ENCODE measurements at regions not wholly inside any gene's neighbourhood (a gene's known extent, or its start where the extent isn't known, plus 50 kb on each side); places are given as distances from the start of the nearest gene placed in this dataset.

DNA sequence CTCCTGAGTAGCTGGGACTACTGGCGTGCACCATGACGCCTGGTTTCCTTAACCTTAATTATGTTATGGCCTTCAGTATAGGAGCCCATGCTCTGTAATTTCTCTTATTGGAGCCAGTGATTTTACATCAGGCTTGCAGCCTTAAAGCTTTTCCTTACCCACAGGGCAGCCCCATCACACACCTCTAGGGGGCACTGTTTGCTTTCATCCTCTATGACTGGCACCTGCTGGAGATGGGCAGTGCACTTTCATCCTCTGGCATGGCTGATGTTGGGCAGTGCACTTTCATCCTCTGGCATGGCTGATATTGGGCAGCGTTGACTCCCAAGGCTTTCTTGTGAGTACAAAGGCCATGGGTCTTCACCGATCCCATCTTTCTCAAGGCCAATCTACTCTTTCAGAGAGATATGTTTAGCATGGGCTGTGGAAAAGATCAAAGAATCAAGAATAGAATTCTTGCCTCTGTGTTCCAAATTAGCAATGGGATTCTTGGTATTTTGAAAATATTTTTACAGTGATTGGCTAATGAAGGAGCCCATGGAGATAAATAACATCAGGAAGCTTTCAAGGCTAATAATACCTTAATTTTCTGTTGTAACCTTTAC is 80.7 kb upstream of the MEX3C start:
- 81% methylated on average over 4 of the region's 4 CpGs for WGBS
- DNase-seq (peak in 1 of 3 donors; percentile 42), ATAC-seq (peak in 1 of 2 donors; percentile 49)
- no peak overlapping the region for H3K4me3 ChIP-seq (ENCODE audit: low read length)
- H3K27ac ChIP-seq (ENCODE audit: low read length), result no peak overlapping the region
- H3K4me1 ChIP-seq (ENCODE audit: control insufficient read depth, insufficient read depth, low read length), result no peaks in the 10 kb centered on the region
- H3K9me3 ChIP-seq (ENCODE audit: control insufficient read depth, low read length), result no peaks in the 10 kb centered on the region
- no peaks in the 10 kb centered on the region for H3K27me3 ChIP-seq (ENCODE audit: control insufficient read depth, insufficient read depth)
- intact Hi-C loops (cut with DNase I), result no loop called here

DNA sequence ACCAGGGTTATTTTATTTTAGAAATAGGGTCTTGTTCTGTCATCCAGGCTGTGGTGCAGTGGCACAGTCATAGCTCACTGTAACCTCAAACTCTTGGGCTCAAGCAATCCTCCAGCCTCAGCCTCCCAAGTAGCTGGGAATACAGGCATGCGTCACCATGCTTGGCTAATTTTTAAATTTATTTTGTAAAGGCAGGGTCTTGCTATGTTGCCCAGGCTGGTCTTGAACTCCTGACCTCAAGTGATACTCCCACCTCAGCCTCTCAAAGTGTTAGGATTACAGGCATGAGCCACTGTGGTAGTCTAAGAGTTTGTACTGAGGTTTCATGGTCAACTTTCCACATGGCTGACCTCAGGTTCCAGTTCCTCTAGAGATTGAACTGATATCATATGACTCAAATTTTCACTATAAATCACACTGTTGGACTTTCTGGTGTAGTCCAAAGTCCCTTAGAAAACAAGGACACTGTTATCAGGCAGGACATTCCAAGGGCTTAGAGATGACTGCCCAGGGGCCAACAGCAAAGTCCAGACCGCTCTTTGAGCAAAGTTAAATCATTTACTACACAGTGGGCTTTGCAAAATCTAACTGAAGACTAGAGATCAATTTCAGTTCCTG is 82.0 kb upstream of the MEX3C start:
- DNase-seq (no peak), ATAC-seq (no peak)
- no peaks in the 10 kb centered on the region for H3K9me3 ChIP-seq (ENCODE audit: control insufficient read depth, low read length)
- intact Hi-C loops (cut with DNase I), result no loop called here
- H3K27ac ChIP-seq (ENCODE audit: low read length), result no peak overlapping the region
- no peaks in the 10 kb centered on the region for H3K27me3 ChIP-seq (ENCODE audit: control insufficient read depth, insufficient read depth)
- H3K4me3 ChIP-seq (ENCODE audit: low read length), result no peak overlapping the region
- H3K4me1 ChIP-seq (ENCODE audit: control insufficient read depth, insufficient read depth, low read length), result no peaks in the 10 kb centered on the region
- WGBS, result 89% methylated on average over 2 of the region's 2 CpGs

DNA sequence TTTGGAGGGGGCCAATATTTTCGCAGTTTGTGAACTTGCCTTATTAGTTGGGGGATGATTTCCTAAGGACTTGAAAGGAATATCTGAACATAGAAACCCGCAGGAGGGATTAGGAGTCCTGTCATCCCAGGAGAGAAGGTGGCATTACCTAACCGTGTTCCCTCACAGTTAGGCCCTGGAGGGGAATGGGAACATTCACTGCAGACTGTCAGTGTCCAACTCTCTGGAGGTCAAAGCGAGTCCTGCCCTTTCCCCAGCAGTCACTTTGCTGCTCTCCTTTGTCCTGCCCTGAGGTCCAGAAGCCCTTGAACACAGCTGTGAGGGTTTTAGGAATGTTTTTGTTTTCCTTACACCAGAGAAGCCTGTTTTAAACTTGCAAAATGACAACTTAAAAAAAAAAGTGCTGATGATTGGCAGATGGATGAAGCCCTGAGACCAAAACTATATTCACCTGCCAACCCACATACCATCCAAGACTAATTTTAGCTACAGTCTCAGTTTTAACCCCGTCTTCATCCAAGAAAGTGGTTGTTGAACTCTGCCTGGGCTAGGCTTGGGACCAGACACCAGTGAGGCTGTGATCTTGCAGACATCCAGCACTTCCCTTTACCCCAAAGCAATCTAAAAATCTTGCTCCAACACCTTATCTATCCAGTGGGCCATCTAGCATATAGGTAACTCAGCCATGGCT is 90.5 kb upstream of the MEX3C start:
- no peaks in the 10 kb centered on the region for H3K4me1 ChIP-seq (ENCODE audit: control insufficient read depth, insufficient read depth, low read length)
- H3K27me3 ChIP-seq (ENCODE audit: control insufficient read depth, insufficient read depth), result no peaks in the 10 kb centered on the region
- H3K27ac ChIP-seq (ENCODE audit: low read length), result no peak overlapping the region
- DNase-seq, result no peak
- no peak for ATAC-seq
- 65% methylated on average over 5 of the region's 5 CpGs for WGBS
- no peak overlapping the region for H3K4me3 ChIP-seq (ENCODE audit: low read length)
- intact Hi-C loops (cut with DNase I), result no loop called here
- H3K9me3 ChIP-seq (ENCODE audit: control insufficient read depth, low read length), result no peaks in the 10 kb centered on the region

DNA sequence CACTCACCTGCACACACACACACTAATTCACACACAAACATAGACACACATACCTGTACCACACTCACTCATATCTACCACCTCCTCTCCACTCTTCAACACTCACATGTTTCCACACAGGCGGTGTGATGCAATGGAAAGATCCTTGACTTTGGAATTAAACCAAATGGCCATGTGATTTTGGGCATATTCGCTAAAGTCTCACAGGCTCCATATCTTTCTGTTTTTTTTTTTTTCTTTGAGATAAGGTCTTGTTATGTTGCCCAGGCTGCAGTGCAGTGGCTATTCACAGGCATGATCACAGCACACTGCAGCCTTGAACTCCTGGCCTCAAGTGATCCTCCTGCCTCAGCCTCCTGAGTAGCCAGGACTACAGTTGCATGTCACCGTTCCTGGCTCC is 91.1 kb upstream of the MEX3C start:
- H3K4me1 ChIP-seq (ENCODE audit: control insufficient read depth, insufficient read depth, low read length), result no peaks in the 10 kb centered on the region
- H3K4me3 ChIP-seq (ENCODE audit: low read length), result no peak overlapping the region
- intact Hi-C loops (cut with DNase I), result no loop called here
- H3K27me3 ChIP-seq (ENCODE audit: control insufficient read depth, insufficient read depth), result no peaks in the 10 kb centered on the region
- 64% methylated on average over 3 of the region's 3 CpGs for WGBS
- H3K9me3 ChIP-seq (ENCODE audit: control insufficient read depth, low read length), result no peaks in the 10 kb centered on the region
- ATAC-seq (no peak), DNase-seq (no peak)
- no peak overlapping the region for H3K27ac ChIP-seq (ENCODE audit: low read length)

DNA sequence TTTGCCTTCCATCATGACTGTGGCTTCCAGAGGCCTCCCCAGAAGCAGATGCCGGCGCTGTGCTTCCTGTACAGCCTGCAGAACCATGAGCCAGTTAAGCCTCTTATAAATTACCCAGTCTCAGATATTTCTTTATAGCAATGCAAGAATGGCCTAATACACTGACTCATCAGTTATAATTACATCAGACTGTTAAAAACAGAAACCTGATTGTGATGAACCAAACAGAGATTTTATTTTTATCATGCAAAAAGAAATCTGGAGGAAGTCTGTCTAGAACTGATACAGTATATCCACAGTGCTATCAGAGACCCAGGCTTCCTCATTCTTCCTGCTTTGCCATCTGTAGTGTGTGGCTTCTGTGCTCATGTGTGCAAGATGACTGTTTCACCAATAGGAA is 93.4 kb upstream of the MEX3C start:
- Histone ChIP-seq H3K9me3 (ENCODE audit: control insufficient read depth, low read length) (no peaks in the 10 kb centered on the region), H3K4me1 (ENCODE audit: control insufficient read depth, insufficient read depth, low read length) (no peaks in the 10 kb centered on the region), H3K27ac (ENCODE audit: low read length) (no peak overlapping the region), H3K27me3 (ENCODE audit: control insufficient read depth, insufficient read depth) (no peaks in the 10 kb centered on the region), H3K4me3 (ENCODE audit: low read length) (no peak overlapping the region)
- intact Hi-C loops (cut with DNase I), result no loop called here
- ATAC-seq (no peak), DNase-seq (no peak)
- WGBS, result 72% methylated on average over 2 of the region's 2 CpGs

DNA sequence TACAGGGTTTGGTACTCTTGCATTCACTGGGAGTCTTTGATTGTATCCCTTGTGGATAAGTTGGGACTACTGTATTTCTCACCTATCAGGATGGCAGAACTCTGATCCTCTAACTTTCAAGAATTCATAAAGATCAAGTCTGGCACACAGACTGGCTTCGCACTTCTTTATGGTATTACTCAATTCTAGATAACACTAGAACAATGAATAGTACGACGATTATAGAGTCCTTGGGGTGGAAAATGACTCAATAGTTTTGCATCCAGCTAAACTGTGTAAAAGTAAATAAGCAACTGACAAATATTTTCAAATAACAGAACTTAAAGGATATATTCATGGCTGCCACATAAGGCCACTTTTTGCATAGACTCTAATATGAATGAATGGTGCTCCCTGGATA is 103.4 kb upstream of the MEX3C start:
- no peak overlapping the region for H3K27ac ChIP-seq (ENCODE audit: low read length)
- DNase-seq (no peak), ATAC-seq (no peak)
- H3K27me3 ChIP-seq (ENCODE audit: control insufficient read depth, insufficient read depth), result no peaks in the 10 kb centered on the region
- H3K4me3 ChIP-seq (ENCODE audit: low read length), result no peak overlapping the region
- intact Hi-C loops (cut with DNase I), result no loop called here
- no peaks in the 10 kb centered on the region for H3K4me1 ChIP-seq (ENCODE audit: control insufficient read depth, insufficient read depth, low read length)
- H3K9me3 ChIP-seq (ENCODE audit: control insufficient read depth, low read length), result no peaks in the 10 kb centered on the region
- 73% methylated on average over 3 of the region's 3 CpGs for WGBS

DNA sequence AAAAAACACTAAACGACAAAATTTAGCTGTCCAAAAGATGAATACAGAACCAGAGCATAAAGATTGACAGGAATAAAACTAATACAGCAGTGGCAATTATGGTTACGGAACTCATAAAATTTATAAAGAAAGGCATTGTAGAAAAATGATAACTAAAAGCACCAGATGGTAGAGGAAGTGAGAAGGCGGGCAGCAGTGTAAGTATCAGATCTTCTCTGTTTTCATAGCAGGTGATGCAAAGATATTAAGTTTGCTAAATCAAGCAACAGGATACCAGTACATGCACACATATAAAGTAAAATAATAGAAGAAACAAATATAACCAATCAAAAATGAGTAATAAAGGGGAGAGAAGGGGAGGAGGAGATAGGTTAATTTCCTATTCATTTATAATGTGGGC is 103.9 kb upstream of the MEX3C start:
- H3K27me3 ChIP-seq (ENCODE audit: control insufficient read depth, insufficient read depth), result no peaks in the 10 kb centered on the region
- H3K4me1 ChIP-seq (ENCODE audit: control insufficient read depth, insufficient read depth, low read length), result no peaks in the 10 kb centered on the region
- intact Hi-C loops (cut with DNase I), result no loop called here
- no peak overlapping the region for H3K4me3 ChIP-seq (ENCODE audit: low read length)
- H3K9me3 ChIP-seq (ENCODE audit: control insufficient read depth, low read length), result no peaks in the 10 kb centered on the region
- DNase-seq, result no peak
- no peak for ATAC-seq
- no peak overlapping the region for H3K27ac ChIP-seq (ENCODE audit: low read length)
- WGBS, result 85% methylated on average over 3 of the region's 3 CpGs

DNA sequence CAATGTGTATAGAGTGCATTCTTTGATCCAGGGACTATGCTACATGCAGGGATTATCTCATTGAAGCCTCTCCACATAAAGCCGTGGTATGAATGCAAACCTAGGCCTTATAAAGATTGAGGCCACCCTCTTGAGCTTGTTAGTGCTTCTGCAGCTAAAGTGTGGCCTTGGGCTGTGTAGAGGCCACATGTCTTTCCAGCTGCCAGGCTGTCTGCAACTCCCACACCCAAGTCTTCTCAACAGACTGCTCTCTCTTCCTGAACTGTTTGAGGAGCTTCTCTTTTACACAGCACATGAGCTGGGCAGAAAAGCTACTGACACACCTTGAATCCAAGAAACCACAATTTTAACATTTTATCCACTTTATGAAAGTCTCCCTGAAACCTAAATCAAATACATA is 119.2 kb upstream of the MEX3C start:
- Histone ChIP-seq H3K9me3 (ENCODE audit: control insufficient read depth, low read length) (no peaks in the 10 kb centered on the region), H3K27me3 (ENCODE audit: control insufficient read depth, insufficient read depth) (no peaks in the 10 kb centered on the region), H3K4me3 (ENCODE audit: low read length) (no peak overlapping the region), H3K27ac (ENCODE audit: low read length) (no peak overlapping the region), H3K4me1 (ENCODE audit: control insufficient read depth, insufficient read depth, low read length) (peaks cover 1% of the 10 kb centered on the region)
- no peak for DNase-seq
- intact Hi-C loops (cut with DNase I), result no loop called here
- WGBS, result 83% methylated on average over 1 of the region's 1 CpG
- ATAC-seq, result no peak

DNA sequence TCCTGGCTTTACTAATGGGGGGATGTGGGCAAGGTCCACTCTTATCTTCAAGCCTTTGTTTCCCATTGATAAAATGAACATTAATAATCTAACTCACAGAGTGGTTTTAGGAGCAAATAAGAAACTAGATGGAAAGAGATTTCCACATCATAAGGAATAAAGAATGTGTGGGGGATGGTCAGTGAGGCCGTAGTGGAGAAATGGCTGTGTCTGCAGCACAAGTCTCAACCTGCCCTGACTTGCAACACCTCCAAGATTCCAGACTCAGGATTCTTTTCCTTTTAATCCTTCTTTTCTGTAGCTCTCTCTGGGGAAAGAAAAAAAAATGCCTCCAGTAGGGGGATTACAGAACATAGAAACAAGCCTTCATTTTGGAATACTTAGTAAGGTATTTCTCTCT is 124.2 kb upstream of the MEX3C start:
- H3K4me3 ChIP-seq (ENCODE audit: low read length), result no peak overlapping the region
- ATAC-seq, result no peak
- H3K9me3 ChIP-seq (ENCODE audit: control insufficient read depth, low read length), result no peaks in the 10 kb centered on the region
- no peak overlapping the region for H3K27ac ChIP-seq (ENCODE audit: low read length)
- H3K27me3 ChIP-seq (ENCODE audit: control insufficient read depth, insufficient read depth), result no peaks in the 10 kb centered on the region
- no peak for DNase-seq
- intact Hi-C loops (cut with DNase I), result no loop called here
- 38% methylated on average over 1 of the region's 1 CpG for WGBS
- H3K4me1 ChIP-seq (ENCODE audit: control insufficient read depth, insufficient read depth, low read length), result no peaks in the 10 kb centered on the region

DNA sequence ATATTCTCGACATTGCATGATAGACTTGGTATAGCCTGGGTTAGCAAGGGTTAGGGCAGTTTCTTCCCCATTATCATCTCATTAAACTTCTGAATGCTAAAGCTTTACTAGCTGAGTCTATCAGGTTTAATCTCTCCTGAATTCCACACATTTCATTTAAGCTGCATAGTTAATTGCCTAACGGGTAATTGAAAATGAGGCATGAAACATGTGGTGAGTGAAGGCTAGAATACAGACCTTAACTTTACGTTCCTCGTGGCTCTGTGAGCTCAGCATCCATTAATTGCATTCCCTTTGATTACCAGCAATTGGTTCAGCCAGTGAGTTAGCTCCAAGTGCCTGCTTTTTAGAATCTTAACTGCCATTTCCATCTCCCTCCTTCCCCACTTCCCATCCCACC is 126.5 kb upstream of the MEX3C start:
- 67% methylated on average over 4 of the region's 4 CpGs for WGBS
- no peak overlapping the region for H3K4me3 ChIP-seq (ENCODE audit: low read length)
- DNase-seq (no peak), ATAC-seq (no peak)
- H3K27ac ChIP-seq (ENCODE audit: low read length), result no peak overlapping the region
- H3K9me3 ChIP-seq (ENCODE audit: control insufficient read depth, low read length), result no peaks in the 10 kb centered on the region
- intact Hi-C loops (cut with DNase I), result no loop called here
- H3K27me3 ChIP-seq (ENCODE audit: control insufficient read depth, insufficient read depth), result no peaks in the 10 kb centered on the region
- H3K4me1 ChIP-seq (ENCODE audit: control insufficient read depth, insufficient read depth, low read length), result no peaks in the 10 kb centered on the region

DNA sequence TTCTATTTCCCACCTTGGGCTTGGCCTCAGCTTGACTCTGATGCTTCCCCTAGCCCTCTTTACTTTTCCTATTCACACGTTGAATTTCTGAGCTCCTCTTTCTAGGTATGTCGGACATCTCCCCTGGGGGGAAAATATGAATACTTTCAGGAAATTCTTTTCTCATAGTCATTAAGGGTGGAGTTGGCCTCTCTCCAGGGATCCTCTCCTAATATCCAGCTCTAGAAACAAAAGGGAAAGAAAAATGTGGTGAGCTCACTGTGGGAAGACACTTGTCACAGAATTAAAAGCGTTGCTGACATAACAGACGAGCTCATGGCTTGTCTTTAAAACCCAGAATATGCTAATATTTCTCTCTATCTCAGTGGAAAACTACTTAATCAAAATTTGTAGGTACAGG is 132.7 kb upstream of the MEX3C start:
- DNase-seq, result no peak
- H3K9me3 ChIP-seq (ENCODE audit: control insufficient read depth, low read length), result no peaks in the 10 kb centered on the region
- no peak overlapping the region for H3K27ac ChIP-seq (ENCODE audit: low read length)
- intact Hi-C loops (cut with DNase I), result no loop called here
- no peak for ATAC-seq
- no peak overlapping the region for H3K4me3 ChIP-seq (ENCODE audit: low read length)
- WGBS, result 34% methylated on average over 4 of the region's 4 CpGs
- no peaks in the 10 kb centered on the region for H3K27me3 ChIP-seq (ENCODE audit: control insufficient read depth, insufficient read depth)
- no peaks in the 10 kb centered on the region for H3K4me1 ChIP-seq (ENCODE audit: control insufficient read depth, insufficient read depth, low read length)
